ENCODE measurements at regions not wholly inside any gene's neighbourhood (a gene's known extent, or its start where the extent isn't known, plus 50 kb on each side); places are given as distances from the start of the nearest gene placed in this dataset.

DNA sequence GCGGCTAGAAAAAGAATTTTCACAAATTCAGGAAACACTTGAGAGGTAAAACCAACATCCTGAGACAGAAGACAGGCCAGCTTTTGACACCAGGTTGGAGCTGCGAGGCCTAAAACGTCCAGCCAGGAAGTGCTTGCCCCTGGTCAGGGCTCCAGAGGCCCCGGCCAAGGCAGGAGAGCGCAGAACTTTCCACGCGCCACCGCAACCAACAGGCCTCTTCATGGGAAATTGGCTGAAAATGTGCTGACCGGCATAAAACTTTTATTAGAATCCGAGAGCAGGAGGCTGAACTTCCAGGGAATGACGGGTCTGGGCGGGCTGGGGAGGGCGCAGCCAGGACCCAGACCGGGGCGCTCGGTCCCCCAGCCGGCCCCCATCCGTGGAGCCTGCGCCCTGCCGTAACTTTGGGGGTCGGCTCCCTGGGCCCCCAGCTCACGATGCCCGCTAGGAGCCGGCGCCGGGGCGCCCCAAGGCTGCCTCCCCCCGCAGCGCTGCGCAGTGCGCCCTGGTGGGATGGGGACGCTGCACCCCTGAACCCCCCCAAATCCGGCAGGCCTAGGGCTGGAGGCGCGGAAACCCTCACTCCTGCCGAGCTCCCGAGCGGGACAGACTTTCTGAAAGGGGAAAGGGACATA lies 414.0 kb upstream of the MKI67 start:
- TF ChIP-seq TAF1 (IDR thresholded peaks at IDR 0.05; ENCODE audit: borderline replicate concordance, insufficient read depth, low read length) (no peak), SIN3A (IDR thresholded peaks at IDR 0.05; ENCODE audit: borderline replicate concordance, insufficient read depth, low read length) (no peak), FOXP2 (optimal IDR thresholded peaks at IDR 0.05; ENCODE audit: borderline replicate concordance, extremely low read depth, extremely low read length, insufficient read depth) (no peak), POLR2AphosphoS5 (IDR thresholded peaks at IDR 0.05; ENCODE audit: low read depth, low read length) (no peak)

DNA sequence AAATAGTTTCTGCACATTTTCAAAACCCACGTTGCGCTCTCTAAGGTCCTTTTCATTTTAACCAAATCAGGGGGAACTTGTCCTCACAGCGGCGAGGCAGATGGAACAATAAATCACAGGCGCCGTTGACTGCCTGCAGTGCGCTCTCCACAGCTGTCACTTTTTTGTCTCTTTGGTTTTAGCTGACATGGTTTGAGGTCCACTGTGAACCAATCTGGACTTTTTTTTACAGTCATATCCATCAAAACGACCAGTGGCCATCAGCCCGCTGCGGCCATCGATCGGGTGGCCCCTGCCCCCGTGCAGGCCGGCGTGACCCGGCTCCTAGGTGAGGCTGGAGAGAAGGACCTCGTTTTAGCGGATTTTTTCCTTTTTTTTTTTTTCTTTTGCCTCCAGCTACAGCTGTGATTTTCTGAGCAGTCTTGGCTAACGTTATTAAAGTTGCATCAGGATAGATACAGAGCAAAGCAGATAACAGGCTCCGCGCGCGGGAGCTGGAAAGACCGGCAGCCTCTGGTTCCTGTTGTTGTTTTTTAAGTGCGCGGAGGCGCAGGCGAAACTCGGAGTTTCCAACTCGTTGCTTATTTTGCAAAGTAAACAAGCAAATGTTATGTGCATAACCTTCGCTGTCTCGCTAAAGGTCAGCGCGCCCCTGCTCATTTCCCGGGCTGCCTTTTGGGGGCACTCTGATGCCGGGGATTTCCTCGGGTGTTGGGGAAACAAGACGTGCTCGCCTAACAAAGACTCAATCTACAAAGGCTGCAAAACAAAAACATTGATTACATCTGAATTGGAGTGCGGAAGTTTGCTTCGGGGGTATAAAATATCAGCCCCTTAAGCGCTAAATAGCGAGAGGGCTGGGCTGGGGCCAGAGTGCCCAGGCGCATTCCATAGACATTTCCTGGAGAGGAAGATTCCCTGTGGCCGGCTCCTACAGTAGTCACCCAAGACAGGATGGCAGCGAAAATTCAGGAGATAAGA lies 414.8 kb upstream of the MKI67 start:
- no peak for TF ChIP-seq POLR2AphosphoS5 (IDR thresholded peaks at IDR 0.05; ENCODE audit: low read depth, low read length)
- TF ChIP-seq SIN3A (IDR thresholded peaks at IDR 0.05; ENCODE audit: borderline replicate concordance, insufficient read depth, low read length) = no peak
- no peak for TF ChIP-seq TAF1 (IDR thresholded peaks at IDR 0.05; ENCODE audit: borderline replicate concordance, insufficient read depth, low read length)
- no peak for TF ChIP-seq FOXP2 (optimal IDR thresholded peaks at IDR 0.05; ENCODE audit: borderline replicate concordance, extremely low read depth, extremely low read length, insufficient read depth)
- TF ChIP-seq, protein P1, sequence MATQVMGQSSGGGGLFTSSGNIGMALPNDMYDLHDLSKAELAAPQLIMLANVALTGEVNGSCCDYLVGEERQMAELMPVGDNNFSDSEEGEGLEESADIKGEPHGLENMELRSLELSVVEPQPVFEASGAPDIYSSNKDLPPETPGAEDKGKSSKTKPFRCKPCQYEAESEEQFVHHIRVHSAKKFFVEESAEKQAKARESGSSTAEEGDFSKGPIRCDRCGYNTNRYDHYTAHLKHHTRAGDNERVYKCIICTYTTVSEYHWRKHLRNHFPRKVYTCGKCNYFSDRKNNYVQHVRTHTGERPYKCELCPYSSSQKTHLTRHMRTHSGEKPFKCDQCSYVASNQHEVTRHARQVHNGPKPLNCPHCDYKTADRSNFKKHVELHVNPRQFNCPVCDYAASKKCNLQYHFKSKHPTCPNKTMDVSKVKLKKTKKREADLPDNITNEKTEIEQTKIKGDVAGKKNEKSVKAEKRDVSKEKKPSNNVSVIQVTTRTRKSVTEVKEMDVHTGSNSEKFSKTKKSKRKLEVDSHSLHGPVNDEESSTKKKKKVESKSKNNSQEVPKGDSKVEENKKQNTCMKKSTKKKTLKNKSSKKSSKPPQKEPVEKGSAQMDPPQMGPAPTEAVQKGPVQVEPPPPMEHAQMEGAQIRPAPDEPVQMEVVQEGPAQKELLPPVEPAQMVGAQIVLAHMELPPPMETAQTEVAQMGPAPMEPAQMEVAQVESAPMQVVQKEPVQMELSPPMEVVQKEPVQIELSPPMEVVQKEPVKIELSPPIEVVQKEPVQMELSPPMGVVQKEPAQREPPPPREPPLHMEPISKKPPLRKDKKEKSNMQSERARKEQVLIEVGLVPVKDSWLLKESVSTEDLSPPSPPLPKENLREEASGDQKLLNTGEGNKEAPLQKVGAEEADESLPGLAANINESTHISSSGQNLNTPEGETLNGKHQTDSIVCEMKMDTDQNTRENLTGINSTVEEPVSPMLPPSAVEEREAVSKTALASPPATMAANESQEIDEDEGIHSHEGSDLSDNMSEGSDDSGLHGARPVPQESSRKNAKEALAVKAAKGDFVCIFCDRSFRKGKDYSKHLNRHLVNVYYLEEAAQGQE (IDR thresholded peaks at IDR 0.05; ENCODE audit: insufficient read depth in 1 of 2, low read depth in 2 of 2, low read length in 2 of 2) = no peak

DNA sequence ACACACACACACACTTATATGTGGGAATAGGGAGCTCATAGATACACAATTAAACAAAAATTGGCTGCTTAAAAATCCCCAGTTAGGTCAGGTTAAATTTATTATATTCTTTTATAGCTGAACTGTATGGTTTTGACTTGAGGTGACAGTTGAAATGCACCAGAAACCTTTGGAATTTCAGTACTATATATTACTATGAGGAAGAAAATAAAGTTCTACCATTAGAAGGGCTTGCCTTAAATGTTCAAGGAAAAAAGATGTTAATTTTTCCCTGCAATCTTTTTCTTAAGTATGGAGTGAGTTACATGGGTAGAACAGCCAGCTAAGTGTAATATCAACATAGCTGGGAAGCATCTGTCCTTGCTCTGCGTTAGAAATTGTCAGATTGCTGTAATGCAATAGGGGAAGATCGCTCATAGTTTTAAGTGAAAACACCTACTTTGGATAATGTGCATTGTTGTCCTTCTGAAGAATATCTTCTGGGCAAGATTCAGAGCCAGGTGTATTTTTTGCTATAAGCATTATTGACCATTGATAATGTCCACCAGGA lies 415.8 kb upstream of the MKI67 start:
- no peak for TF ChIP-seq TAF1 (IDR thresholded peaks at IDR 0.05; ENCODE audit: borderline replicate concordance, insufficient read depth, low read length)
- no peak for TF ChIP-seq POLR2AphosphoS5 (IDR thresholded peaks at IDR 0.05; ENCODE audit: low read depth, low read length)
- no peak for TF ChIP-seq SIN3A (IDR thresholded peaks at IDR 0.05; ENCODE audit: borderline replicate concordance, insufficient read depth, low read length)
- TF ChIP-seq, protein P1 (IDR thresholded peaks at IDR 0.05; ENCODE audit: insufficient read depth in 1 of 2, low read depth in 2 of 2, low read length in 2 of 2) = no peak
- no peak for TF ChIP-seq FOXP2 (optimal IDR thresholded peaks at IDR 0.05; ENCODE audit: borderline replicate concordance, extremely low read depth, extremely low read length, insufficient read depth)

DNA sequence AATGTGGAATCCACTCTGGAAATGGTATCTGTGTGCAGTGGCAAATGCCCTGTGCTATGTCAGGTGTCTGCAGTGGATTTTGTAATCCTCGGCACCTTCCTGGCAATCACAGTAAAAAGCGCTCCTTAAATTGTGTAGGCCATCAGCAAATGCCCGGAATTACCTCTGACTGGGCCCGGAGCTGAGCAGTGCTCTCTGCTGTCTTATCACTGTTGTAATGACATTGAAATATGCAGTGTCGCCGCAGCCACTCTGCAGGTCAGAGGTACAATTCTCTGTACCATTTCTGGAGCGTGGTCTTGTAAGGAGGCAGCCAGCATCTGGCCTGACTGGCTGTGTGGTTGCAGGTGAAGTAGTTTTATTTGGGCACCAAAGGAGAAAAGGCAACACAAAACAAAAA lies 416.4 kb upstream of the MKI67 start:
- TF ChIP-seq POLR2AphosphoS5 (IDR thresholded peaks at IDR 0.05; ENCODE audit: low read depth, low read length) (no peak), FOXP2 (optimal IDR thresholded peaks at IDR 0.05; ENCODE audit: borderline replicate concordance, extremely low read depth, extremely low read length, insufficient read depth) (no peak), SIN3A (IDR thresholded peaks at IDR 0.05; ENCODE audit: borderline replicate concordance, insufficient read depth, low read length) (no peak), TAF1 (IDR thresholded peaks at IDR 0.05; ENCODE audit: borderline replicate concordance, insufficient read depth, low read length) (no peak)
- TF ChIP-seq, protein P1 (IDR thresholded peaks at IDR 0.05; ENCODE audit: insufficient read depth in 1 of 2, low read depth in 2 of 2, low read length in 2 of 2) = no peak

DNA sequence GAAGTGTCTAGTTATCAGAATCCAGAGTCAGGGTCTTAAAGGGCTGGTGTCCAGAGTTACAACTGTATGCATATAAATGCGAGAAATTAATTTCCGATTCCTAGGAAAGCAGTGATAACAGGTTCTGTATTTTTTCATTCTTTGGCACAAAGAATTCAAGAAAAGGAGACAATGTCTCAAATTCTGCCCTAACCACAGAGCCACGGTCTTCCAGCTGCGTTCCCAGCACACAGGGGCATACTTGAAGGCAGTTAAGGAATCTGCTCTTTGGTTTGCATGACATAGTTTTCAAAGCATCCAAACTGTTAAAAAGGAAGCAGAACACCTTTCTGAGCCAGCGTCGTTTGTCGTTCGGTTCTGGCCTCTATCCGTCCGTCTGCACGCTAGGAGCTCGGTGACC lies 416.9 kb upstream of the MKI67 start:
- no peak for TF ChIP-seq FOXP2 (optimal IDR thresholded peaks at IDR 0.05; ENCODE audit: borderline replicate concordance, extremely low read depth, extremely low read length, insufficient read depth)
- no peak for TF ChIP-seq POLR2AphosphoS5 (IDR thresholded peaks at IDR 0.05; ENCODE audit: low read depth, low read length)
- TF ChIP-seq TAF1 (IDR thresholded peaks at IDR 0.05; ENCODE audit: borderline replicate concordance, insufficient read depth, low read length) = no peak
- TF ChIP-seq SIN3A (IDR thresholded peaks at IDR 0.05; ENCODE audit: borderline replicate concordance, insufficient read depth, low read length) = no peak
- TF ChIP-seq, protein P1 (IDR thresholded peaks at IDR 0.05; ENCODE audit: insufficient read depth in 1 of 2, low read depth in 2 of 2, low read length in 2 of 2) = no peak

Data from PFSK-1 (cell line).